GM11168 (cell line): ENCODE measurements at regions not wholly inside any gene's neighbourhood (a gene's known extent, or its start where the extent isn't known, plus 50 kb on each side); places are given as distances from the start of the nearest gene placed in this dataset.
"Not testable (repeated sequence)": the region's sequence is repeated elsewhere in the genome, so short reads cannot be mapped to it uniquely, and the experiment has no call there.

Experiments
- in situ Hi-C: fragments of 300-500 bp; cut with MboI; formaldehyde crosslinking; loops from one replicate; pipeline ENCODE4 v1.12.0; 2022; ENCODE audit warnings: low sequenced_read_pairs; ENCODE audit not compliant: unreplicated experiment

DNA sequence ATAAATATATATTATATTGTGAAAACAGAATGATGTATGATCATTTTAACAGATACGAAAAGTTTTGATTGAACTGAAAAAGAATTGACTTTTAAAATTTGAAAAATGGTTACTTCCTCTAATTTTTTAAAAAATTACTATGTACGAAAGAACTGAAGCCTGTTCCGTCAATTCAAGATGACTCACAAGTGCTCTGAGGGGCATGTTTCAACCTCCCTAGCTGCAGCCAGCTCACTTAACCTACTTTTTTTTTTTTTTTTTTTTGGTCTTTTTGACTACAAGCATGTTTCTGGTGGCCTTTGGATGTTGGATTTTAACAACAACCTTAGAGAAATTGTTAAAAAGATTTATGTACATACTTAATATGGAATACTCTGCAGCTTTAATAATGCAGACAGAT lies 1139.3 kb downstream of the DIAPH3 start:
- in situ Hi-C loops, result no loop called here

DNA sequence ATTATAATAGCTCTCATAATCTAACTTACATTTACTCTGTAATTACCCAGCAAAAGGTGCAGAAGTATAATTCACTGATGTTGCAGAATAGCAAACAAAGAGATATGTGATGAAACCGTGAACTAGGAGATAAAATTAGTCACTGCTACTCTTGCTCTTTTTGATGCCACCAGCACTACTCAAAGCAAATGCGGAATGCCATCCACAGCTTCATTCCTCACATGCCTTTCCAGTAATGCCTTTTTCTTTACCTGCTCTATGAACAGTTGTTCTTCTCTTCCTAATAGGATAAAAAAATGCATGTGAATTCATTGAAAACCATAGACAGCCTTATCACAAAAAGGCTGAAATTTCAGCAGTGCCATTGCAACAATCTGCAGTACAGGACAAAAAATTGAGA lies 1129.5 kb downstream of the DIAPH3 start:
- in situ Hi-C loops, result no loop called here

DNA sequence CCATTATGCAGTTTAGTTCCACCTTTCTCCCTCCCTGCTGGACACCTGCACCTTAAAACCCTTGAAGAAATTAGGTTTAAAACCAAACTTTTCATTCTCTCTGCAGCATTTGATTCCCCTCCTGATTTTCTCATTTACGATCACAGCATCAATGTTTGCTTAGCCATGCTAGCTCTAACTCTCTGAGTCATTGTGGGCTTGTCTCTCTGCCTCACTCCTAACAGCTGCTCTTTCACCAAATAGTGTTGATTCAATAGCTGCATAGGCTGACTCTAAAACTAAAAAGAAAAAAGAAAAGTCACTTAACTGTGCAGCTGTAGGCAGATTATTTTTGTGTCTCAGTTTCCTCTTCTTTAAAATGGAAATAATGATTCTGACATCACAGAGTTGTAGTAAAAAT lies 1124.9 kb downstream of the DIAPH3 start:
- in situ Hi-C loops, result no loop called here

DNA sequence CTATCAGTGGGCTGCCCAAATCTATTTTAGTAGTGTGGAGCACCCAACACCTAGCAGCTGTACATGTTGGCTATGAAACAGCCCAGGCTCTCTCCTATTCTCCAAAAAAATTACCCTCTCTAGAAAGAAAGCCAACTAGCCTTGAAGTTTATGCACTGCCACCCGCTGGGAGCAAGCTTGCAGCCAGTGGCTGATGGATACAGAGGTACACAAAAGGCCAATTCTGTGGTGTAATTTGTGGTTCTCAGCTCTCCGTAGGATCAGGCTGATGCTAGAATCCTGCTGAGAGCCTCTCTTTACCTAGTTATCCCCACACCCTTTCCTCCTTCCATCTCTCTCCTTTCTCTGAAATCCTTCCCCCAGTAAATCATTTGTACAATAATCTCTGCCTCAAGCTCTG lies 1120.7 kb downstream of the DIAPH3 start:
- in situ Hi-C loops, result no loop called here

DNA sequence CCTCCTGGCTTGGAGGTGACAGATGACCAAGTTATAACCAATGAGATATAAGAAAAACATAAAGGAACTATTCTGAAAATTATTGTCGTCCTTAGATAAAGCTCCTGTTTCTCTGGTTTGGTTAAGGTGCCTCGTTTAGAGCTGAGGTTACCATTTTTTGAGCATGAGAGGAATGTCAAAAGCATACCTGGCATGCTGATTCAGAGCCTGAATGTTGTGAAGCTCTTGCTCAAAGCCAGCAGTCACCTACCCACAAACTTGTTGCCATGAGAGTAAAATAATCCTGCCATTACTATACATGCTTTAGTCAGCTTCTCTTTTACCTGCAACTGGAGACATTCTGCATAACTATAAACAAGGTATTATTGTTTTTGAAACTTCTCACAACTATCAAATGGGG lies 1116.2 kb downstream of the DIAPH3 start:
- in situ Hi-C loops, result no loop called here

DNA sequence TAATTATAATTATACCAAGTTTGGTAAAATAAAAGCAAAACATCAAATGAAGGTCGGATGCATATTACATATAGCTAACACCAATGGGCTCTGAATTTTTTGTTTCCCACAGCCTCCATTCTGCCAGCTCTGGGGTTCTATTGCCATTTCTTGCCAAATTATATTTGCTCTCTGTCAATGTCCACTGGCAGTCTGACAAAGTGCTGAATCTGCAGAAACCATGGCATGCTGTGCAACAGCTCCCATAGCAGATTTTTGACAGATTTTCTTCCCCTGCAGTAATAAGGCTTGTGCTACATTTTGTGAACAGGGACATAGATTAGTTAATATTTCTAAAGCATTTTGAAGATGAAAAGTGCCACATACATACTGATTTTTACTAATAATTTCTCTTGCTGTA lies 1102.1 kb downstream of the DIAPH3 start:
- in situ Hi-C loops, result no loop called here

DNA sequence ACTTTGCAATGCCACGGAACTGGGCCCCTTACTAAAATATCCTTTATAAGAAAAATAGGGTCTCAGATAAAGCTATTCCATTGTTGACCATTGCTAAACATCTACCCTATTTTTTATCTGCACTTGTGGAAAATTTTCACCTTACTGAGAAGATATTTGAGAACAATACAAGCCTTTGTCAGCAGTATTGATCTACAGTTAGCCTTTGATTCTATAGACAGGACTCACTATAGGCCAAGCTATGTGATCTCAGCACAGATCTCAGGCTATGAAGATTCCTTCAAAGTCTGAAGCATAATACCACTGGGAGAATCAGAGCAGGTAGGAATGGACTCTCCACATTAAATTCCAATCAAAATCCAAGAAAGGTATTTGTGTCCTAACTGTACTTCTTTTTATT lies 1099.7 kb downstream of the DIAPH3 start:
- in situ Hi-C loops, result no loop called here

DNA sequence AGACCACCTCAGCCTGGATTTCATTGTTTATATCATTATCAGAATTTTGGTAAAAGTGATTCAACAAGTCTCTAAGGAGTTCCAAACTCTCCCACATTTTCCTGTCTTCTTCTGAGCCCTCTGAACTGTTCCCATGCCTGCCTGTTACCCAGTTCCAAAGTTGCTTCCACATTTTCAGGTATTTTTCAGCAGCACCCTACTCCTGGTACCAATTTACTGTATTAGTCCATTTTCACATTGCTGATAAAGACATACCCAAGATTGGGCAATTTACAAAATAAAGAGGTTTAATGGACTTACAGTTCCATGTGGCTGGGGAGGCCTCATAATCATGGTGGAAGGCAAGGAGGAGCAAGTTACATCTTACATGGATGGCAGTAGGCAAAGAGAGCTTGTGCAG lies 1087.3 kb downstream of the DIAPH3 start:
- in situ Hi-C loops, result not testable (repeated sequence)

DNA sequence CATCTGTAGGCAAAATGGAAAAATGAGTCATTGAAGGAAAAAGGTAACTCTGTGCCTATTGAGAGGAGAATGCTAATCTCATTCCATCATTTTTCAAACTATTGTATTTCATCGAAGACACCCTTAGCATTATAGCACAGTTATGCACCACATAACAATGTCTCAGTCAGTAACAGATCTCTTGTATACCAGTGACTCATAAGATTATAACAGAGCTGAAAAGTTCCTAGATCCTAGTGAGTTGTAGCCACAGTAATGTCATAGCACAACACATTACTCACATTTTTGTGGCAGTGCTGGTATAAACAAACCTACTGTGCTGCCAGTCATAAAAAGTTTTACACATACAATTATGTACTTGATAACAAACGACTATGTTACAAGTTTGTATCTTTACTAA lies 1077.6 kb downstream of the DIAPH3 start:
- in situ Hi-C loops, result no loop called here

DNA sequence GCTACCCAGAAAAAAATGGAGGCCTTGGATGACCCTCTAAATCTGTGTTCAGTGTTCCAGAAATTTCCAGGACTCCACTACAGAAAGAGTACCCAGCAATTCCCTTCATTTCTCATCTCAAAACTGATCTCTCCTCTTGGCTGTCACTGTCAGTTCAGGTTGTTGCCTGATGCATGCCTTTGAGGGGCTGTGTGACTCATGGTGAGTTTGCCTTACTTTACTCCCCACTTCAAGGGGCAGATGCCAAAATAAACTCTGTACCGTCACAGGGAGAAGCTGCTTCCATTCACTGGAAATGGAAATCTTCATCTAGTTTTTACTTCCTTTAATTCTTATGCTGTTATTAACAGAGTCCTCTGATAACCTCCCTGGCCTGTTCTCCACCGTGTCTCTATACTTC lies 1075.0 kb downstream of the DIAPH3 start:
- in situ Hi-C loops, result no loop called here

DNA sequence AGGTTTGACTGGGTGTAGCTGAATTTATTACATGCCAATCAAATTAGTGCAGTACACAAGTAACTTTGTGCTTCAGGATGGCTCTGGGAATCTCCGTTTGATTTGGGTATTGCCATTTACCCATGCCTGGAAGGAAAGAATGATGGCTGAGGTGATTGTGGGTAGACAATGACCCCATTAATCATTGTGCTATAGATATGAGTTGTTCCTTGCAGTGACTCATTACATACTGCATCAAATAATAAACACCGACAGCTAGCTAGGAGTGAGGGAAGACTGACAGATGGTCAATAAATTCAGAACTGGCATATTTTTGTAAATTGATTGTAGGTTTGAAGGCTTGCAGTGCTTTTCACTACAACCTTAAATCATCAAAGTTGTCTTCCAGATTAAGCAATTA lies 1069.5 kb downstream of the DIAPH3 start:
- in situ Hi-C loops, result no loop called here

DNA sequence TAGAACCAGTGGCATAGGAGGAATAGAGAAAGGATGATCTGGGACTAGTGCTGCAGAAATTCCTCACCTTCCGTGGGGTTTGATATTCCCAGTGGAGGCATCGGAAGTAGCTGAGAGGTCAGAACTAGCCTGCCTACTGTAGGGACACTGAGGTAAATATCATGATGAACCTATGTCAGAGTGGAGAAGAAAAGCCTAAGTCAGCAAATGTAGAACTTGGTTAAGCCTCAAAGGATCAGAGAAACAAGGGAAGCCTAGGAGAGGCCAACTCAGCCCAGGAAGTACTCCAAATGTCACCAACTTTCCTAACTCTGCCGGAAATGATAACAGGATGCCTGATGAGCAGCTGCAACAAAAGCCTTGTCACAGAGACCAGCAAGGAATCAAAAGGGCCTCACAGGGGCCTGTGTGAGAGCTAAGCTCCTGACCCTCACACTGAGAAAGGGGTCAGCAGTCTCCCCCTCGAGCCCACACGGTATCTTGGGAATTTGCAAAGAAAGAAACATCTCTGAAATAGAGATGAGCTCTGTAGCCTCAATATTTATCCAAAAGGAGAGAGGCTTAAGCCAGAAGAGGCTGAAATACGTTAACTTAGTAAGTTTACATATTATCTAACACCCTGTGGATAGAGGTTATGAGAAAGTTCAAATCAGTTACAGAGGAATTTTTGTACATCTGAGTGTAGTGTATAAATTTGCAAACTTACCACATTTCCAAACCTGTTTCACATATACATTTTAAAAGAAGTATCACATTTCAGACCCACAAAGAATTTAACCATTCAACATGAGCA lies 1064.3 kb downstream of the DIAPH3 start:
- in situ Hi-C loops, result no loop called here

DNA sequence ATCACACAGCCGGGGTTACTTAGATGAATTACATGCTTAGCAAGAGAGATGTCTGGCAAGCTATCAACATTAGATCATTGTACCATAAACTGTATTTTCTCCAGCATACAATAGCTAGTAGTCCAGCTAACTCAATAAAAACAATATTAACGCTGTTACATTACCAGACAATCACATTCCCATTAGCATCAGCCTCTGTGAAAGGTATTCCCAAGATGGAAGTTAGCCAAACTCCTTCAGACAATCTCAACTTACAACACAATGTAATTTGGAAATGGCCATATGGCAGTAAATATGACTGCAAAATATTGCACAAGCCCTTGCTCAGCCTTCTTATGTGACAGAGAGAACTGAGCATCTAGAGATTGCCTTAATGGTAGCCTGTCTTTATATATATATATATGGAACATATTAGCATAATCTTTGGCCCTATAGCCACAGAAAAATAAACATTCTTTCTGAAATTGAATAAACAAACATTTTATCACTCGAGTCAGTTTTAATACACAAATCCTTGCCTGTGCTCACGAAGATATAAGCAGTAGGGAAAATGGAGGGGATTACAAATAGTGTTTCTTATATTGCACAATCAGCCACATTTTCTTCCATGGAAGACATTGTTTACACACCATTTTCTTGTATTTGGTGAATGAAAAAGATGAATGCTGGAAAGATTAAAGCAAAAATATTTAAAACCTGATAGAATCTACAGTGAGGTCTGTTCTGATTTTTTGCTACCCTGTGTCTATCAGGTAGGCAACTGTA lies 1060.5 kb downstream of the DIAPH3 start:
- in situ Hi-C loops, result no loop called here

DNA sequence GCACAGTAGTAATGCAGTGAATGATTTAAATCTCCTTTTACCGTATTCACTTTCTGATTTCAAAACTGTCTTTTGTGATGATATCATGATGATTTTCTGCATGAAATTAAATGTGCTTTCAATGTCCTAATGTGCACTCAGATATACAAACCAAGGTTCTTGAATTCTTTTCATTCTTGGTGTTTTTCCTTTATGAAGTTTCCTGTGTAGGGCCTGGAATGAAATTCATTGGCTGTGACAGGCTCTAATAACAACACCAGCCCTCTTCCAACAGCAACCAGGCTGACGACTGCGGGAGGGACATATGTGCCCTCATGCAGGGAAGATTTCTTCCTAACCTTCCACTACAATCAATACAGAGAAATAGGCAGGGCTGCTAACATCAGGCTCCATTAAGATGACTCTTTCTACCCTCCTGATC lies 1052.0 kb downstream of the DIAPH3 start:
- in situ Hi-C loops, result no loop called here

DNA sequence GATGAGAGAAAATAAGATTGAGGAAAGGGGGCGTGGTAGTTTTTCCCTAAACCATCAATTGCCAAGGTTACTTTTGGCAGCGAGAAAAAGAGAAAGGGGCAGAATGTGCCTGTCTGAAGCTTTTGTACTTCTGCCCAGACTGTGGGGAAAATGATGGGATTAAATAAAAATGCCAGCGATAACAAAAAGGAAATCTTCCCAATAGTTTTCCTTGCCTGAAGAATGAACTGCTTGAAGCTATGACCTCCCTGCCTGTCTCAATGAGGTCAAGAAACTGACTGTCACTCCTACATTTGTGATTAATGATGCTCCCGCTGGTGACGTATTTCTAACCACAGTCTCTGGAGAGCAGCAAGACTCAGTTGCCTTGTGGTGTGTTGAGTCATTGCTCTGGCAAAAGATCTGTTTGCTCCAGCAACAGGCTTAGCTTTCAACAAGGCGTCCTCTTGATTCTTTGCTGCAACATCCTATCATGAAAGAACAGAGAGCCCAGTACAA lies 1051.5 kb downstream of the DIAPH3 start:
- in situ Hi-C loops, result no loop called here

DNA sequence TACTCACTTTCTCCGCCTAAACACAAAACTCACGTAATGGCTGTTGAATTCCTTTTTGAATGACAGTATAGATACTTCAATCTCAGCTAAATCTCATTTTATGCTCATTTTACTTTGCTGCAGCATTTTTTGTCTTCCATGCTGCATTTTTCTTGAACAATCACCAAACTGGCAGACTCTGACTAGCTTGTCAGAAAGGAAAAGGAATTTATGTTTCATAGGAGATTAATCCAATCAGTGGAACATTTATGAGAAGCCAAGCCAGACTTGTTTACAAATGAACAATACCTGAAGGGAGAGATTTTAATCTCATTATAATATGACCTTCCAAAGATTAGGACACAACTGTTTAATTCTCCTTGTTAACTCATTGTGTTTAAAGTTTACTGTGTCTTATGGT lies 1044.3 kb downstream of the DIAPH3 start:
- in situ Hi-C loops, result no loop called here

DNA sequence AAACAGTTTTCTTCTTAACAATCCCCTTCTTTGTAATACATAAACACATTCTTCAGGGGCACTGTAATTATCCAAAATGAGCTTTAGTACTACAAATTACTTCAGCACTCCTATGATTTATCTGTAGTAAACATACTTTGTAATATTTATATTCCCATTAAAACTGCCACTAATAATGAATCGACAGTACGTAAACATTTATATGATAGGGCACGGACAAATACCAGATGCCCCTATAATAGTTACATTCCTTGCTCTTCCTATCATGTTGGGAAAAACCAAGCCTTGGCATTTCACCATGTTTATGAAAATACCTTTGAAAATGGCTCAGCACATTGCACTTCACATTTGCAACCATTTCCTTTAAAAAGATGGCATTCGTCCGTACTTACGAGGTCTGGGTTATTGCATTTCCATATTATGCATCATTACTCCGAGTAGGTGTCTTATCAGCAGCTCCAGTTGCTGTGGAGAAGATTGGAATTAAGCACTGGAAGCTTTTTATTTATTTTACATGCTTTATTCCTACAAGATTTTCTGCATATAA lies 1043.4 kb downstream of the DIAPH3 start:
- in situ Hi-C loops, result no loop called here

DNA sequence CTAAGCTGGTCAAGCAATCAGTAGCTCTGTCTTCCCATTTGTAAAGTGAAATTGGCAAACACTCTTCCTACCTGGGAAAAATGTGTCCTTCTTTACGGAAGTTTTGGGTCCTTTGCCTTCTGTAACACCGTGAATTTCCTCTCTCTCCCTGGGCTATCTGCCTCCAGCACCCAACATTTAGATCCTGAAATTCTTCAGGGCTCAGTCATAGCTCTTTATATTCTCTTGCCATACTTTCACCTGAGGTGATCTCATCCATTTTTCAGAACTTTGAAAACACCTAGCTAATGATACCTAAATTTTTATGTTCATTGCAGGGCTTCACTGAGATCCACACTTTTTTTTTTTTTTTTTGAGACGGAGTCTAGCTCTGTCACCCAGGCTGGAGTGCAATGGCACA lies 1042.2 kb downstream of the DIAPH3 start:
- in situ Hi-C loops, result no loop called here

DNA sequence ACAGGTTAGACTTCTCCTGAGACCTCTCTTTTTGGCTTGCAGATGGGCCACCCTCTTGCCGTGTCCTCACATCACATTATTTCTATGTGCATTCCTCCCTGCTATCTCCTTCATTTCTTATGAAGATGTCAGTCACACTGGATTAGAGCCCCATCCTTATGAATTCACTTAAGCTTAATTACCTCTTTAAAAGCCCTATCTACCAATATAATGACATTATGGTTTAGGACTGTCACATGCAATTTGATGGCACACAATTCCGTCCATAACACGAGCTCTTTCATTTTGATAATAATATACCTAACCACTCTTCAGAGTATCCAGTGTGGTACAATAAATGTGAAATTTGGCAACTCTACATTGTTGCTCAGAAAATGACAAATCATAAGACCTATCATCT lies 1037.3 kb downstream of the DIAPH3 start:
- in situ Hi-C loops, result no loop called here

DNA sequence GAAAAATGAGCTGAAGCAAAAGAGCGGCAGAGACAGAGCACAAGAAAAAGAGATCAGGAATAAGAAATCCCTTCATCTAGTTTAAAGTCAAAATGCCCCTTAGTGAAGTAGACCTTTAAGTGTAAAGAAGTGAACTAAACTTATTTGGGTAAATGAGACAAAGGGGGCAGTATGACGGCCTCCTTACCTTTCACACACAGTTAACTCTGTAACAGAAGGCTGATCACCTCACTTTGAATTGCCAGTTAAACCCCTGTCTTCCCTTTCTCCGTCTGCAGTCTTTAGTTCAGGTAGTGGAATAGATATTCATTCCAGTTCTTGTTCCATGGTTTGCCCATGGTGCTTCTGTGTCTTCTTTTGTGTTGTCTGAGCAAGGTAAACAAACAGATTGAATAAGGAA lies 1029.8 kb downstream of the DIAPH3 start:
- in situ Hi-C loops, result no loop called here

DNA sequence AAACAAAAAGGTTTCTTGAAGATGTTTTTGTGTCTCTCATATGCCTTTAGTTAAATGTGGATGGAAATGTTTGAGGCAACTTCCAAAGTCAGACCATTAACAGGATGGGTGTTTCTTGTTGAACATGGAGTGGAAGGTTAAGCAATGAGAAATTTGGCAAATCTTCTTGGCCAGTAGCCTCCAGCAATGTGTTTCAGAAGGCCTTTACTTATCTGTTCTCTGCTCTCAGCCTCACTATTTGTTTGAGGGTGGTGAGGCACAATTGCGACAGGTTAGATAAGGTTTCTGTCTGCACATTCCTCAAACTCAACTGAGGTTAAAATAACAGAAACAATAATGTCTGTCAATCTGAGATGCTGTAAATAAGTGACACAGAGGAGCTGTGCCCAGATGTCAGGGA lies 1019.0 kb downstream of the DIAPH3 start:
- in situ Hi-C loops, result no loop called here
